ENCODE measurements at regions not wholly inside any gene's neighbourhood (a gene's known extent, or its start where the extent isn't known, plus 50 kb on each side); places are given as distances from the start of the nearest gene placed in this dataset.
A peak's percentile ranks its signal among the peaks of the same experiment; 100 is the strongest.

DNA sequence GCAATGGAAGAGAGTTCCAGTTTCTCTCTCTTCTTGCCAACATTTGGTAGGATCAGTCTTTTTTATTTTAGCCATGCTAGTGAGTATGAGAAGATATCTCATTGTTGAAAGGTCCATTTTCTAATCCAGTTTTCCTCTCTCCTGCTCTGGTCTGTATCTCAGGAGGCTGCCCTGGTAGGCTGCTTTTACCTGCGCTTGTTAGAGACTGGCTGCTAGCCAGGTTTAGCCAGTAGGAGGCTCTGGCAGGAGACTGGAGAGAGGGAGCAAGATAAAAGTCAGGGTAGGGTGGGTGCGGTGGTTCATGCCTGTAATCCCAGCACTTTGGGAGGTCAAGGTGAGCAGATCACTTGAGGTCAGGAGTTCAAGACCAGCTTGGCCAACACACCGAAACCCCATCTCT is 68.6 kb upstream of the FOXP4 start:
- Histone ChIP-seq H3K27me3 (ENCODE audit: insufficient read depth, low read length) (peaks cover 3% of the 10 kb centered on the region; the same call in 1 of the 2 replicates), H3K79me2 (ENCODE audit: insufficient read depth, low read length) (no peaks in the 10 kb centered on the region), H4K20me1 (ENCODE audit: insufficient read depth) (no peaks in the 10 kb centered on the region), H3K4me3 (replicated peaks in 1 of 2; ENCODE audit: low read depth in 1 of 2, low read length in 2 of 2) (no peak overlapping the region), H3K9ac (ENCODE audit: low read length) (no peak overlapping the region), H3K9me2 (ENCODE audit: insufficient read depth) (no peaks in the 10 kb centered on the region), H3K27ac (ENCODE audit: low read depth, low read length) (no peak overlapping the region), H2AFZ (ENCODE audit: low read depth, low read length, poor library complexity, severe bottlenecking) (no peak overlapping the region), H3K9me3 (ENCODE audit: control insufficient read depth in 1 of 2, insufficient read depth in 1 of 2, low read depth in 1 of 2, low read length in 2 of 2) (no peaks in the 10 kb centered on the region), H3K36me3 (ENCODE audit: control insufficient read depth in 1 of 2, insufficient read depth in 2 of 2, low read length in 2 of 2) (no peaks in the 10 kb centered on the region), H3K4me1 (ENCODE audit: control insufficient read depth in 1 of 2, insufficient read depth in 2 of 2, low read length in 2 of 2) (no peaks in the 10 kb centered on the region), H3K4me2 (ENCODE audit: low read length) (no peak overlapping the region)
- intact Hi-C loops (cut with micrococcal nuclease), result no loop called here
- DNase-seq (ENCODE audit: low read depth, low spot score) (no peak), ATAC-seq (peak; percentile 55; the same call in 1 of the 2 replicates)
- ChIA-PET CTCF (no interaction called here), POLR2A (no interaction called here), RAD21 (ENCODE audit: low non-redundant PET in 1 of 2, low total read pairs in 2 of 2, uncharacterized antibody in 2 of 2, unreplicated experiment in 2 of 2) (no interaction called here)
- TF ChIP-seq SRF (IDR thresholded peaks at IDR 0.05; ENCODE audit: low read depth) (no peak), FOSL1 (IDR thresholded peaks at IDR 0.05; ENCODE audit: low read depth) (no peak), JUND (IDR thresholded peaks at IDR 0.05) (no peak), RAD21 (IDR thresholded peaks at IDR 0.05; ENCODE audit: low read depth) (no peak), CEBPB (IDR thresholded peaks at IDR 0.05; ENCODE audit: low read depth) (no peak), EZH2 (IDR thresholded peaks at IDR 0.05) (no peak), SIN3A (IDR thresholded peaks at IDR 0.05; ENCODE audit: low read depth) (no peak), ZFX (IDR thresholded peaks at IDR 0.05) (no peak), POLR2AphosphoS5 (IDR thresholded peaks at IDR 0.05; ENCODE audit: low read depth, low read length) (no peak), CBX3 (IDR thresholded peaks at IDR 0.05; ENCODE audit: low read depth) (no peak), EZH2phosphoT487 (IDR thresholded peaks at IDR 0.05; ENCODE audit: borderline replicate concordance) (no peak), ZNF274 (IDR thresholded peaks at IDR 0.05; ENCODE audit: low read depth, low read length) (no peak), POLR2A (IDR thresholded peaks at IDR 0.05; ENCODE audit: borderline replicate concordance, extremely low read depth, insufficient read depth, insufficient read length) (no peak)
- TF ChIP-seq, protein P1, sequence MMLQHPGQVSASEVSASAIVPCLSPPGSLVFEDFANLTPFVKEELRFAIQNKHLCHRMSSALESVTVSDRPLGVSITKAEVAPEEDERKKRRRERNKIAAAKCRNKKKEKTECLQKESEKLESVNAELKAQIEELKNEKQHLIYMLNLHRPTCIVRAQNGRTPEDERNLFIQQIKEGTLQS (IDR thresholded peaks at IDR 0.05), result no peak
- TF ChIP-seq, protein P2, sequence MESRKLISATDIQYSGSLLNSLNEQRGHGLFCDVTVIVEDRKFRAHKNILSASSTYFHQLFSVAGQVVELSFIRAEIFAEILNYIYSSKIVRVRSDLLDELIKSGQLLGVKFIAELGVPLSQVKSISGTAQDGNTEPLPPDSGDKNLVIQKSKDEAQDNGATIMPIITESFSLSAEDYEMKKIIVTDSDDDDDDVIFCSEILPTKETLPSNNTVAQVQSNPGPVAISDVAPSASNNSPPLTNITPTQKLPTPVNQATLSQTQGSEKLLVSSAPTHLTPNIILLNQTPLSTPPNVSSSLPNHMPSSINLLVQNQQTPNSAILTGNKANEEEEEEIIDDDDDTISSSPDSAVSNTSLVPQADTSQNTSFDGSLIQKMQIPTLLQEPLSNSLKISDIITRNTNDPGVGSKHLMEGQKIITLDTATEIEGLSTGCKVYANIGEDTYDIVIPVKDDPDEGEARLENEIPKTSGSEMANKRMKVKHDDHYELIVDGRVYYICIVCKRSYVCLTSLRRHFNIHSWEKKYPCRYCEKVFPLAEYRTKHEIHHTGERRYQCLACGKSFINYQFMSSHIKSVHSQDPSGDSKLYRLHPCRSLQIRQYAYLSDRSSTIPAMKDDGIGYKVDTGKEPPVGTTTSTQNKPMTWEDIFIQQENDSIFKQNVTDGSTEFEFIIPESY (IDR thresholded peaks at IDR 0.05; ENCODE audit: extremely low read depth, insufficient replicate concordance, low read length), result no peak
- TF ChIP-seq, protein P3, sequence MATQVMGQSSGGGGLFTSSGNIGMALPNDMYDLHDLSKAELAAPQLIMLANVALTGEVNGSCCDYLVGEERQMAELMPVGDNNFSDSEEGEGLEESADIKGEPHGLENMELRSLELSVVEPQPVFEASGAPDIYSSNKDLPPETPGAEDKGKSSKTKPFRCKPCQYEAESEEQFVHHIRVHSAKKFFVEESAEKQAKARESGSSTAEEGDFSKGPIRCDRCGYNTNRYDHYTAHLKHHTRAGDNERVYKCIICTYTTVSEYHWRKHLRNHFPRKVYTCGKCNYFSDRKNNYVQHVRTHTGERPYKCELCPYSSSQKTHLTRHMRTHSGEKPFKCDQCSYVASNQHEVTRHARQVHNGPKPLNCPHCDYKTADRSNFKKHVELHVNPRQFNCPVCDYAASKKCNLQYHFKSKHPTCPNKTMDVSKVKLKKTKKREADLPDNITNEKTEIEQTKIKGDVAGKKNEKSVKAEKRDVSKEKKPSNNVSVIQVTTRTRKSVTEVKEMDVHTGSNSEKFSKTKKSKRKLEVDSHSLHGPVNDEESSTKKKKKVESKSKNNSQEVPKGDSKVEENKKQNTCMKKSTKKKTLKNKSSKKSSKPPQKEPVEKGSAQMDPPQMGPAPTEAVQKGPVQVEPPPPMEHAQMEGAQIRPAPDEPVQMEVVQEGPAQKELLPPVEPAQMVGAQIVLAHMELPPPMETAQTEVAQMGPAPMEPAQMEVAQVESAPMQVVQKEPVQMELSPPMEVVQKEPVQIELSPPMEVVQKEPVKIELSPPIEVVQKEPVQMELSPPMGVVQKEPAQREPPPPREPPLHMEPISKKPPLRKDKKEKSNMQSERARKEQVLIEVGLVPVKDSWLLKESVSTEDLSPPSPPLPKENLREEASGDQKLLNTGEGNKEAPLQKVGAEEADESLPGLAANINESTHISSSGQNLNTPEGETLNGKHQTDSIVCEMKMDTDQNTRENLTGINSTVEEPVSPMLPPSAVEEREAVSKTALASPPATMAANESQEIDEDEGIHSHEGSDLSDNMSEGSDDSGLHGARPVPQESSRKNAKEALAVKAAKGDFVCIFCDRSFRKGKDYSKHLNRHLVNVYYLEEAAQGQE (IDR thresholded peaks at IDR 0.05; ENCODE audit: low read depth), result no peak
- TF ChIP-seq, protein P4, sequence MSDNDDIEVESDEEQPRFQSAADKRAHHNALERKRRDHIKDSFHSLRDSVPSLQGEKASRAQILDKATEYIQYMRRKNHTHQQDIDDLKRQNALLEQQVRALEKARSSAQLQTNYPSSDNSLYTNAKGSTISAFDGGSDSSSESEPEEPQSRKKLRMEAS (IDR thresholded peaks at IDR 0.05), result no peak
- no TSS peak for BruUV-seq (replicated peaks)

All from HCT116 (cell line).